HG03108 (cell line): ENCODE measurements at regions not wholly inside any gene's neighbourhood (a gene's known extent, or its start where the extent isn't known, plus 50 kb on each side); places are given as distances from the start of the nearest gene placed in this dataset.
"Not testable (repeated sequence)": the region's sequence is repeated elsewhere in the genome, so short reads cannot be mapped to it uniquely, and the experiment has no call there.

Experiments used
- ATAC-seq: cut with Tn5 transposase; IDR thresholded peaks from one replicate; pipeline ENCODE4 v1.9.1; 2021; ENCODE audit warnings: moderate library complexity; ENCODE audit not compliant: unreplicated experiment

DNA sequence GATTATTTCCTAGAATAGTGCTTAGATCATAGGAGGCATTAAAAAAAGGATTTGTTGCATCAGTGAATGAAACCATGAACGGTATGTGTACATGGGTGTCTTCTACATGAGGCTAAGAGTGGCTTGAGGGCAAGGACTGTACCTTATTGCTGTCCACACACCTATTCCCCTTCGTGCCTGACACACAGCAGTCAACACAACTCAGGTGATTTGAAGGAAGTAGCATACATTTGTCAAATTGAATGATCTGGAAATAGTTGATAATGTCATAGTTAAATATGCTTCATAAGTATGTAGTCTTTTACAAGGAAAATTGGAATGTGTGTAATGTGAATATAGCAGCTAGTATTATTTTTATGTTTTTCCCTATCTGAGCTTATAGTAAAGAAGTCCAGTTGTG, 189.0 kb upstream of the DAB1 start:
- no peak for ATAC-seq

DNA sequence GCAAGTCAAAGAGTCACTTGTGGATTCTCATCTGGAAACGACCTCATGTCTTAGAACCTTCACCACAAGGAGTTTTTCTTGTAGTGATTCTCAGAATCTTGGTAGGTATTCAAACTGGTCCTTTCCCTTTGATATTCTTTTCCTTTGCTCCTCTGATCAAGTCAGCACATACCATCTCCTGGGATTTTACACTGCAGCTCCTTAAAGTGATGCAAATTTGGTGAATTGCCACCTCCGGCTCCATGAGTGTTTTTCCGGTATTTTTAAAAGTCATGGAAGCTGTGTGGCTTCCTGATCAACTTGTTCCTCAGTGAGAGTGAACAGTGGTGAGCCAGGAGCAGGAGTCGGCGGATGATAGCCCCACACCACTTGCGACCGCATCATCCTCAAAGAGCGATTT, 182.1 kb upstream of the DAB1 start:
- ATAC-seq: no peak

DNA sequence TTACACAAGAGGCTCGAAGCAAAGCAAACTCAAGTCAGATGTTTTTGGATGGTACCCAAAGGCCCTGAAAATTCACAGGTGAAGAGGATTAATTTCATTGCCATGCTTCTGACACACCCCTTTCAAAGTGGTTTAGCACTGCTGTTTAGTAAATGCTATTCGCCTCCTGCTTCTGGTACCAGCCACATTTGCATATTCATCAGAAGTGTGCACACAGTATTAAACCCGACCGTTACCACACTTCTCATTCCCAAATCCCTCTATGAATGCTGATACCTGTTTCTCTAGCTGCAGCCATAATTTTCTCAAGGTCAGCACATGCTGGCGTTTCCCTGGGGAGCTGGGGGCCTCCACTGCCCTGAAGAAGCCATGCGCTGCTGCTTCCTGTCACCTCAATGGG, 179.8 kb upstream of the DAB1 start:
- no peak for ATAC-seq

GRCh38 chr1:57600424-57600823, 176.6 kb upstream of the DAB1 start:
- no peak for ATAC-seq

DNA sequence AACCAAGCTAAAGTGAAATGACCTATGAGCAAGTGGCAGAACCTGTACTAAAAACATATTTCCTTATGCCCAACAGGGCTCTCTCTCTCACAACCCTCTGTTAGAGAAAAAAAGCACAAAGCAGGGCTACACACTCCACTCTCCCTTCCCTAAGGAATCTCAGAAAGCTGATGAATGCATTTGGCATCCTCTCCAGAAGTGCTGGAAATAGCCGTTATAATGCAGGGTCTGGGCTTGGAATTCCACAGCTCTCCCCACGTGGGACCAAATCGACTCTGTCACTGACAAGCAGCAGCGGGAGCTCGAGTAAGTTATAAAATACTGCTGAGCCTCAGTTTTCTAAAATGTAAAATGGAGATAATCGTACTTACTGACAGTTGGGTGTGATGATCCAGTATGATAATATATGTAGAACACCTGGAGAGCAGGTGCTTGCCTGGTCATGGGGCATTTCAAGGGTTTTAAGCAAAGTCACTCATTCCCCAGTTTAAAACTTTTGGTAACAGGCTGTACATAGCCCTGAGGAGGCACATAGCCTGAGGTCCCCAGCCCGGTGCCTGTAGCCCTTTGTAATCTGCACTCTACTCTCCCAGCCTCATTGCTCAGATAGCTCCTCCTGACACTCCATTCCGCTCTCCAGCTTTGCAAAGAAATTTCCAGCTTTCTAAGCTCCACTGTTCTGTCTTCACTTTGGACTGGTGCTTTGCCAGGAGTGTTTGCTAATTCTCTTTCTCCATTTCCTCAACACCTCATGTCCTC, 175.6 kb upstream of the DAB1 start:
- no peak for ATAC-seq

- no peak for ATAC-seq
Measured at GRCh38 chr1:57597036-57597435, 173.2 kb upstream of the DAB1 start.

GRCh38 chr1:57594002-57594401, 170.1 kb upstream of the DAB1 start:
- ATAC-seq: no peak

GRCh38 chr1:57591842-57592241, 168.0 kb upstream of the DAB1 start:
- no peak for ATAC-seq

- no peak for ATAC-seq
Measured at GRCh38 chr1:57590978-57591377, 167.1 kb upstream of the DAB1 start.

- no peak for ATAC-seq
Measured at GRCh38 chr1:57586842-57587241, 163.0 kb upstream of the DAB1 start.

GRCh38 chr1:57578680-57579079, 154.8 kb upstream of the DAB1 start:
- ATAC-seq: no peak

GRCh38 chr1:57578099-57578498, 154.2 kb upstream of the DAB1 start:
- ATAC-seq: no peak

- ATAC-seq: no peak
Measured at GRCh38 chr1:57576756-57577155, 152.9 kb upstream of the DAB1 start.

DNA sequence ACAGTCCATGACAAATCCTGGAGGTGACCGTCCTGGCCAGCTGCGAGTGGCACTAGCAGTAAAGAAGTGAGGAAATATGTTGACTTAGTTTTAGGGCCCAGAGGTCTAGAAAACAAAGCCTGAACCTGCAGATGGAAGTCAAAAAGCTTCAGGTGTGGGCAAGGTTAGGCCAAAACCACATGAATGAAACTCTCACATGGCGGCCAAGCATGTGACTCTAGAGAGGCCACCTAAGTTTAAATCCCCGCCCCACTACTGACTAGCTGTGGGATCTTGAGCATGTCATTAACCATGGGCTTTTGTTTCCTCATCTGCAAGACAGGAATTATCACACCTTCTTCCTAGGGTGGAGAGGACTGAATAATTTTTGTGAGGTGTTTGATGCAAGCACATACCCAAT, 148.2 kb upstream of the DAB1 start:
- ATAC-seq: no peak

- ATAC-seq: not testable (repeated sequence)
Measured at GRCh38 chr1:57558066-57558465, 134.2 kb upstream of the DAB1 start.

DNA sequence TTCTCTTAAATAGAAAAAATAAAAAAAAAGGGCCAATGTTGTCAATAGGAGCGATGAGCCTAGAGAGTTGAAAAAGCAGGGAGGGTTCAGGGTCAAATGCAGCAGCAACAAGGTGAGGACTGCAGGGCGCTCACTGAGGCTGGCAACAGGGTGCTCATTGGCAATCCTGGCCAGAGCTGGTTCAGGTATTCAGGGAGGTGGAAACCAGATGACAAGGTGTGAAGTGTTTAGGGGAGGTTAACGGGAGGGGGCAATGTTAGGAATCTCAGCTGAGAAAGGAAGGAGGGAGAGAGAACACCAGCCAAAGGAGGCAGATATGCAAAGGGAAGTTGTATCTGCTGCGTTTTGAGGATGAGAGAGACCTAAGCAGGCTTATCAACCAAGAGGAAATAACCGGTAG, 129.8 kb upstream of the DAB1 start:
- ATAC-seq: no peak

DNA sequence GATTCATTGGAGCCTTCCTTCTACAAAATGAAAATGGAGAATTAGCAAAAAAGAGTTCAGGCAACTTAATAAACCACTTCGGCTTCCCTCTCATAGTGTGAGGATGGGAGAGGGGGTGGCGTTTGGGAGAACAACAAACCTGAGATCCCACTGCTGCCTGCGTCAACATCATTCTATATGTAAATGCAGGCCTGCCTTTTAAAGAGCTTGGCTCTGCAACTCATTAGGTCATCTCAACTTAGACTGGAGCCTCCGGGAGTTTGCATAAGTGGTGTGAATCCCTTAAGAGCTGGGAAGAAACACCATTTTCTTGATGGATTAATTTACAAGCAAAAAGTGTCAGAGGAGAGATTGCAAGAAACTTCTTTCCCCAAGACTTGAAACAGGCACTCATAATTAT, 127.6 kb upstream of the DAB1 start:
- no peak for ATAC-seq

DNA sequence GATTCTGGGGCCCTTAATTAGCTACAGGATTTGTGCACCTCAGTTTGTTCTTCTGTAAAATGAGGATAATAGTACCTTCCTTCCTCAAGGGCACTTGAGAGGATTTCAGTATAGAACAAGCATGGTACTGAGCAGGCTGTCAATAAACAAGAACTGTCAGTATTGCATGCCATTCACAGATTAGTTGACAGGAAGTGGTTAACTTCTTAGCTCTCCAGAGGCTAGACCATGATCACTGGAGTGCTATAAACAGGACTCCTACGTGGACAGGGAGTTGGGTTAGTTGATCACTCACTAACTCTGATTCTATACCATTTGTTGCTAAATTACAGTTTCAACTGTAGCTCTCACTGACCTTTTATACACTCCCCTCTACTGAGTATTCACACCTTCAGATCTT, 126.2 kb upstream of the DAB1 start:
- ATAC-seq: peak; percentile 71

- no peak for ATAC-seq
Measured at GRCh38 chr1:57549300-57549699, 125.4 kb upstream of the DAB1 start.

- no peak for ATAC-seq
Measured at GRCh38 chr1:57546549-57547330, 122.9 kb upstream of the DAB1 start.

DNA sequence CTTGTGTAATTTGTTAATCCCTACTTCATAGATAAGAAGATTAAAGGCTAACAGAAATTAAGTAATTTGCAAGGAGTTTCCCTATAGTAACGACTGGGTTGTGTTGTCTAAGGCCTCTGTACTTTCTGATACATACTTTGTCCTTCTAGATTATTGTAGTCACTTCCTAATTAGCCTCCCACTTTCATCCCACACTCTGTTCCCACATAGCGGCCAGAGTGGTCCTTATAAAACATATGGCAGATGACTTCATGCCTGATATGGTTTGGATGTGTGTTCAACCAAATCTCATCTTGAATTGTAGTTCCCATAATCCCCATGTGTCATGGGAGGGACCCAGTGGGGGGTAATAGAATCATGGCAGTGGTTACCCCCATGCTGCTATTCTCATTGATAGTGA, 120.5 kb upstream of the DAB1 start:
- no peak for ATAC-seq

GRCh38 chr1:57536749-57537423, 113.0 kb upstream of the DAB1 start:
- ATAC-seq: no peak
